K562 (cell line): ENCODE measurements at regions not wholly inside any gene's neighbourhood (a gene's known extent, or its start where the extent isn't known, plus 50 kb on each side); places are given as distances from the start of the nearest gene placed in this dataset.

ENCODE experiments used
- PHF21A ChIP-seq: fragments of 450-650 bp; IDR thresholded peaks from 2 replicates; pipeline ENCODE4 v1.6.1; 2017; ENCODE audit warnings: low read depth, borderline replicate concordance
- RAD21 ChIP-seq, 2 experiments: fragments of 250-450 bp in 1 of 2; fragments of 450-650 bp in 1 of 2; sonication (Bioruptor Pico) in 1 of 2; formaldehyde crosslinking in 1 of 2; IDR thresholded peaks in 1 of 2; conservative IDR thresholded peaks in 1 of 2; 2 replicates each; pipeline versions ENCODE4 v1.4.0 to v1.8.0; 2020 to 2022; ENCODE audit warnings: mild to moderate bottlenecking in 2 of 2, moderate library complexity in 1 of 2
- STAT6 ChIP-seq: sonication (generic); formaldehyde crosslinking; IDR thresholded peaks from 2 replicates; pipeline ENCODE4 v1.8.1; 2023; ENCODE audit warnings: mild to moderate bottlenecking, missing genetic modification reagents
- ZNF449 ChIP-seq: fragments of 250-450 bp; sonication (Bioruptor Pico); IDR thresholded peaks from 2 replicates; pipeline ENCODE4 v1.8.0; 2022; ENCODE audit warnings: moderate library complexity, mild to moderate bottlenecking, inconsistent platforms

DNA sequence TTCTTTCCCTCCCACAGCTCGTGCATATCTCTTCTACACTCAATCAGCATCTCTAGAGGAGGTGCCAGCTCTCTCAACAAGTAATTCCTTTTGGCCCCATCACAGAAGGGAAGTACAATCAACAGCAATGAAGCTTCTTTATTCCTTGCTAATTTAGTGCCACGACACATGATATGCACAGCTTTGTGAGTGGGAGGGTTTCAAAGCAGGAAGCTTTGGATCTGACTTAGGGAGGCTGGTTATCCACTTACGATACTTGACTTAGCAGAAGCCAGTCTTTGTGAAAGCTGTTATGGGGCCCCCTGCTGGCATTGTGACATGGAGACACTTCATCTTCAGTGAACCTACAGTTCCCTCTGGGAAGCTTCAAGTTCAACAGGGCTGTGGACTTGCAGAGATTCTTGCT lies 81.0 kb downstream of the TMEM100 start:
- TF ChIP-seq RAD21 (CRISPR knock-in tag; conservative IDR thresholded peaks at IDR 0.05 in 1 of 2, IDR thresholded peaks at IDR 0.05 in 1 of 2), result peak; percentile 74 to 76
- no peak for TF ChIP-seq STAT6 (CRISPR knock-in tag)
- no peak for TF ChIP-seq ZNF449 (CRISPR knock-in tag)
- TF ChIP-seq PHF21A, result no peak
